ENCODE measurements at regions not wholly inside any gene's neighbourhood (a gene's known extent, or its start where the extent isn't known, plus 50 kb on each side); places are given as distances from the start of the nearest gene placed in this dataset.

DNA sequence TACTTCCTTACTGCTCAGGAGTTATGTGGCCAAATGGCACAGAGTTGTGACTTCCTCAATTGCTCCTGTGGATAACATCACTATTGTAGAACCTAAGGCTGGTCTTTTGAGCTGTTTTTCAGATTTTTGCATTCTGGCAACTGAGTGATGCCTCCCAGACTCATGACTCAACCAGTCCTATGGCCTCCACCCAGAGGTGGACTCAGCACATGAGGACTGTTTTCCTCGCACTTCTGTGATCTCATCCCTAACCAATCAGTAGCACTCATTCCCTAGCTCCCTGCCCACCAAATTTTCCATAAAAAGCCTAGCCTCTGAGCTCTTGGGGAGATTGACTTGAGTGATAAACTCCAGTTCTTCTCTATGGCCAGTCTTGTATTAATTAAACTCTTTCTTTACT, 407.9 kb upstream of the TNP1 start:
- TF ChIP-seq CTCF (IDR thresholded peaks at IDR 0.05; ENCODE audit: low read depth, low read length), result no peak

DNA sequence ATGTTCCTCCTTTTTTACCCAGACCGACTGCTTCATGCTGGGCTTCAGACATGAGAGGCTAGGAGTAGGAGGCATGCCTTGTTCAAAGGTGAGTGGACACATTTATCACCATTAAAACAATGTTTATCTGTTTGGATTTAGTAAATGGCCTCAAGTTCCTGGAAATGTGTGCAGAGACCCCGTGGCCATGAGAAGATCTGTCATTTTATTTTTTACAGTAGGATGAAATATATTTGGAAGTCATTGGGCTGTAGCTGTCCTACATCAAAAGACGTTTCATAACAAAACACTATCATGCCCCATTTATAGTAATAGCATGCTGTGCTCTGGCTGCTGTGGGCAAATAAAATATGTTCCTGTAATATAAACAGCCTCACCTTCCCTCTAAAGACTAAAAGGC, 403.9 kb upstream of the TNP1 start:
- no peak for TF ChIP-seq CTCF (IDR thresholded peaks at IDR 0.05; ENCODE audit: low read depth, low read length)

More for the DNA sequence above, 407.9 kb upstream of the TNP1 start:
- no peak overlapping the region for H3K4me3 ChIP-seq (ENCODE audit: low read depth, low read length)

GRCh38 chr2:217262911-217263310, 403.0 kb upstream of the TNP1 start:
- no peak overlapping the region for H3K4me3 ChIP-seq (ENCODE audit: low read depth, low read length)
- no peak for TF ChIP-seq CTCF (IDR thresholded peaks at IDR 0.05; ENCODE audit: low read depth, low read length)

More for the DNA sequence above, 403.9 kb upstream of the TNP1 start:
- no peak overlapping the region for H3K4me3 ChIP-seq (ENCODE audit: low read depth, low read length)

GRCh38 chr2:217261452-217261851, 401.6 kb upstream of the TNP1 start:
- no peak overlapping the region for H3K4me3 ChIP-seq (ENCODE audit: low read depth, low read length)
- TF ChIP-seq CTCF (IDR thresholded peaks at IDR 0.05; ENCODE audit: low read depth, low read length), result no peak

- no peak overlapping the region for H3K4me3 ChIP-seq (ENCODE audit: low read depth, low read length)
- no peak for TF ChIP-seq CTCF (IDR thresholded peaks at IDR 0.05; ENCODE audit: low read depth, low read length)
Observed at GRCh38 chr2:217260441-217261115, 400.7 kb upstream of the TNP1 start.

GRCh38 chr2:217258170-217258569, 398.3 kb upstream of the TNP1 start:
- H3K4me3 ChIP-seq (ENCODE audit: low read depth, low read length), result no peak overlapping the region
- TF ChIP-seq CTCF (IDR thresholded peaks at IDR 0.05; ENCODE audit: low read depth, low read length), result no peak

DNA sequence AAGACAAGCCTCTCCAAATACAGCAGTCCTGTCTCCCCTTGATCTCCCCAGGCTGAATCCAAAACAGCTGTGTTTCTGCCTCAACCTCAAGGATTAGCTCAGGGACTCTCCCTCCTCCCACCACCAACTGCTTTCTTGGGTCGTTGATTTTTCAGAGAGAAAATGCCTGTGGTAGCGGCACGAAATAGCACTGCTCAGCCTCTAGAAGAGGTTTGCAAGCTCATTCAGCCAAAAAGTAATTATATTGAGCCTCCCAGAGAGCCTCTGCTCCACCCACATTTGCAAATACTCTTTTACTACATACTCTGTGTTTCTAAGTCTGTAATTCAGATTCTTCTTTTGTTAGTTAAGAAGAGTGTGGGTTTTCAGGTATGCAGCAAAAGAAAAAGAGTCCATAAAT, 396.4 kb upstream of the TNP1 start:
- H3K4me3 ChIP-seq (ENCODE audit: low read depth, low read length), result no peak overlapping the region
- no peak for TF ChIP-seq CTCF (IDR thresholded peaks at IDR 0.05; ENCODE audit: low read depth, low read length)

Measured in WI38 (cell line).